Hepatocyte (in vitro differentiated cells): ENCODE measurements at regions not wholly inside any gene's neighbourhood (a gene's known extent, or its start where the extent isn't known, plus 50 kb on each side); places are given as distances from the start of the nearest gene placed in this dataset.

Experiments
- EZH2 ChIP-seq: fragments of 200-600 bp; sonication (generic); IDR thresholded peaks from 2 replicates; pipeline ENCODE4 v1.6.1; 2016; ENCODE audit warnings: antibody characterized with exemption, mild to moderate bottlenecking, borderline replicate concordance
- TF ChIP-seq, protein P1 (sequence below): fragments of 200-600 bp; sonication (generic); IDR thresholded peaks from 2 replicates; pipeline ENCODE4 v1.5.1; 2016; ENCODE audit warnings: antibody characterized with exemption, mild to moderate bottlenecking; ENCODE audit not compliant: poor library complexity

GRCh38 chr10:6327961-6328698, 125.4 kb downstream of the PFKFB3 start:
- TF ChIP-seq, protein P1, sequence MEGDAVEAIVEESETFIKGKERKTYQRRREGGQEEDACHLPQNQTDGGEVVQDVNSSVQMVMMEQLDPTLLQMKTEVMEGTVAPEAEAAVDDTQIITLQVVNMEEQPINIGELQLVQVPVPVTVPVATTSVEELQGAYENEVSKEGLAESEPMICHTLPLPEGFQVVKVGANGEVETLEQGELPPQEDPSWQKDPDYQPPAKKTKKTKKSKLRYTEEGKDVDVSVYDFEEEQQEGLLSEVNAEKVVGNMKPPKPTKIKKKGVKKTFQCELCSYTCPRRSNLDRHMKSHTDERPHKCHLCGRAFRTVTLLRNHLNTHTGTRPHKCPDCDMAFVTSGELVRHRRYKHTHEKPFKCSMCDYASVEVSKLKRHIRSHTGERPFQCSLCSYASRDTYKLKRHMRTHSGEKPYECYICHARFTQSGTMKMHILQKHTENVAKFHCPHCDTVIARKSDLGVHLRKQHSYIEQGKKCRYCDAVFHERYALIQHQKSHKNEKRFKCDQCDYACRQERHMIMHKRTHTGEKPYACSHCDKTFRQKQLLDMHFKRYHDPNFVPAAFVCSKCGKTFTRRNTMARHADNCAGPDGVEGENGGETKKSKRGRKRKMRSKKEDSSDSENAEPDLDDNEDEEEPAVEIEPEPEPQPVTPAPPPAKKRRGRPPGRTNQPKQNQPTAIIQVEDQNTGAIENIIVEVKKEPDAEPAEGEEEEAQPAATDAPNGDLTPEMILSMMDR, result no peak
- no peak for TF ChIP-seq EZH2
